Mucosa of gallbladder (tissue), 1 donor: ENCODE measurements at regions not wholly inside any gene's neighbourhood (a gene's known extent, or its start where the extent isn't known, plus 50 kb on each side); places are given as distances from the start of the nearest gene placed in this dataset.

Experiments
- DNase-seq: peaks from one replicate; pipeline ENCODE4 v3.0.0-alpha.2; 2020; ENCODE audit warnings: low spot score
- donor health status: DM: no; HTN: no; CAD: no.

- DNase-seq: no peak
Measured at GRCh38 chr1:177573901-177574300, 396.0 kb downstream of the SEC16B start.

GRCh38 chr1:177571485-177572076 is 398.3 kb downstream of the SEC16B start:
- DNase-seq: no peak

GRCh38 chr1:177571076-177571475 is 398.8 kb downstream of the SEC16B start:
- DNase-seq: no peak

GRCh38 chr1:177569476-177569875 is 398.7 kb downstream of the BRINP2 start:
- no peak for DNase-seq

- DNase-seq: no peak
Measured at GRCh38 chr1:177568622-177569021, 397.9 kb downstream of the BRINP2 start.

GRCh38 chr1:177567393-177567792 is 396.6 kb downstream of the BRINP2 start:
- no peak for DNase-seq

- DNase-seq: no peak
Measured at GRCh38 chr1:177566495-177566894, 395.7 kb downstream of the BRINP2 start.

GRCh38 chr1:177561436-177561835 is 390.7 kb downstream of the BRINP2 start:
- DNase-seq: no peak

GRCh38 chr1:177558372-177558771 is 387.6 kb downstream of the BRINP2 start:
- no peak for DNase-seq

- DNase-seq: no peak
Measured at GRCh38 chr1:177556163-177556562, 385.4 kb downstream of the BRINP2 start.

- DNase-seq: no peak
Measured at GRCh38 chr1:177547200-177547599, 376.4 kb downstream of the BRINP2 start.

GRCh38 chr1:177546346-177546745 is 375.6 kb downstream of the BRINP2 start:
- DNase-seq: no peak

GRCh38 chr1:177526201-177526600 is 355.4 kb downstream of the BRINP2 start:
- DNase-seq: no peak

- DNase-seq: no peak
Measured at GRCh38 chr1:177525176-177525575, 354.4 kb downstream of the BRINP2 start.

GRCh38 chr1:177517546-177517945 is 346.8 kb downstream of the BRINP2 start:
- DNase-seq: no peak

- DNase-seq: no peak
Measured at GRCh38 chr1:177514207-177514606, 343.4 kb downstream of the BRINP2 start.

GRCh38 chr1:177511036-177511435 is 340.3 kb downstream of the BRINP2 start:
- no peak for DNase-seq

GRCh38 chr1:177505905-177506590 is 335.3 kb downstream of the BRINP2 start:
- no peak for DNase-seq

- no peak for DNase-seq
Measured at GRCh38 chr1:177495878-177496277, 325.1 kb downstream of the BRINP2 start.

GRCh38 chr1:177490786-177491185 is 320.0 kb downstream of the BRINP2 start:
- DNase-seq: no peak

GRCh38 chr1:177490036-177490639 is 319.4 kb downstream of the BRINP2 start:
- DNase-seq: no peak

GRCh38 chr1:177488722-177489121 is 318.0 kb downstream of the BRINP2 start:
- DNase-seq: no peak

GRCh38 chr1:177487481-177487880 is 316.7 kb downstream of the BRINP2 start:
- DNase-seq: no peak
